MM.1S (cell line): ENCODE measurements at regions not wholly inside any gene's neighbourhood (a gene's known extent, or its start where the extent isn't known, plus 50 kb on each side); places are given as distances from the start of the nearest gene placed in this dataset.

Experiments used
- EZH2 ChIP-seq: fragments of 300-600 bp; sonication (generic); optimal IDR thresholded peaks from 2 replicates; pipeline ENCODE3; 2017; ENCODE audit warnings: low read depth, mild to moderate bottlenecking, antibody characterized with exemption, low read length, mixed read lengths
- EZH2phosphoT487 ChIP-seq: fragments of 300-600 bp; sonication (generic); IDR thresholded peaks from 2 replicates; pipeline ENCODE4 v1.6.1; 2018; ENCODE audit warnings: antibody characterized with exemption, low read length
- TF ChIP-seq, protein P1 (sequence below): fragments of 300-600 bp; sonication (generic); IDR thresholded peaks from 2 replicates; pipeline ENCODE4 v1.5.1; 2016; ENCODE audit warnings: antibody characterized with exemption, low read length, mixed read lengths

DNA sequence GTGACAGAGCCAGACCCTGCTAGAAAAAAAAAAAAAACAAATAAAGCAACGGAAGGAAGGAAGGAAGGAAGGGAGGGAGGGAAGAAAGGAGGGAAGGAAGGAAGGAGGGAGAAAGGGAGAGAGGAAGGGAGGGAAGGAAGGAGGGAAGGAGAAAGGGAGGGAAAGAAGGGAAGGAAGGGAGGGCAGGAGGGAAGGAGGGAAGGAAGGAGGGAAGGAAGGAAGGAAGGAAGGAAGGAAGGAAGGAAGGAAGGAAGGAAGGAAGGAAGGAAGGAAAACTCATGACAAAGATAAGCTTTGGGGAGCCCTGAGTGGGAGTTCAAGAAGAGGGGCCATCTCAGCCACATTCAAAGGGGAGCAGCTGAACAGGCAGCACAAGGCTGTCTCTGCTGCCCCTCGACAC, 124.7 kb upstream of the MGMT start:
- TF ChIP-seq, protein P1, sequence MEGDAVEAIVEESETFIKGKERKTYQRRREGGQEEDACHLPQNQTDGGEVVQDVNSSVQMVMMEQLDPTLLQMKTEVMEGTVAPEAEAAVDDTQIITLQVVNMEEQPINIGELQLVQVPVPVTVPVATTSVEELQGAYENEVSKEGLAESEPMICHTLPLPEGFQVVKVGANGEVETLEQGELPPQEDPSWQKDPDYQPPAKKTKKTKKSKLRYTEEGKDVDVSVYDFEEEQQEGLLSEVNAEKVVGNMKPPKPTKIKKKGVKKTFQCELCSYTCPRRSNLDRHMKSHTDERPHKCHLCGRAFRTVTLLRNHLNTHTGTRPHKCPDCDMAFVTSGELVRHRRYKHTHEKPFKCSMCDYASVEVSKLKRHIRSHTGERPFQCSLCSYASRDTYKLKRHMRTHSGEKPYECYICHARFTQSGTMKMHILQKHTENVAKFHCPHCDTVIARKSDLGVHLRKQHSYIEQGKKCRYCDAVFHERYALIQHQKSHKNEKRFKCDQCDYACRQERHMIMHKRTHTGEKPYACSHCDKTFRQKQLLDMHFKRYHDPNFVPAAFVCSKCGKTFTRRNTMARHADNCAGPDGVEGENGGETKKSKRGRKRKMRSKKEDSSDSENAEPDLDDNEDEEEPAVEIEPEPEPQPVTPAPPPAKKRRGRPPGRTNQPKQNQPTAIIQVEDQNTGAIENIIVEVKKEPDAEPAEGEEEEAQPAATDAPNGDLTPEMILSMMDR: no peak
- TF ChIP-seq EZH2 (no peak), EZH2phosphoT487 (no peak)
